ENCODE measurements at regions not wholly inside any gene's neighbourhood (a gene's known extent, or its start where the extent isn't known, plus 50 kb on each side); places are given as distances from the start of the nearest gene placed in this dataset.
"Not testable (repeated sequence)": the region's sequence is repeated elsewhere in the genome, so short reads cannot be mapped to it uniquely, and the experiment has no call there.

DNA sequence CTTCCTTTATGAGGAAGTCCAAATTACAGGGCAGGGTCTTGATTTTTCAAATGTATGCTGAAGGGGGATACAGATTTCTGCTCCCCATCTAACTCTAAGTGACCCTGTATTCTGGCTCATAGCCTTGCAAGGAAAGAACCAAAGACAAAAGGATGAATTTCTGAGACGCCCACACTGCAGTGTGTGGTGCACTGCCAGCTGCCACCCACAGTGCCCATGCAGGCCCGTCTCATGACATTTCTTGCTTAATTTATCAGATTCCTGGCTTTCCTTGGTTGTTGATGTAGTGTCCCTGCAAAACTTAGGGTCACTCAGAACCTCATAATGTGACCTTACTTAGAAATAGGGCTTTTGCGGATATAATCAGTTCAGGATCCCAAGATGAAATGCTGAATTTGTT lies 68.0 kb downstream of the CBLN4 start:
- DNase-seq (ENCODE audit: low read depth in 4 of 4, low spot score in 2 of 4), result no peak

DNA sequence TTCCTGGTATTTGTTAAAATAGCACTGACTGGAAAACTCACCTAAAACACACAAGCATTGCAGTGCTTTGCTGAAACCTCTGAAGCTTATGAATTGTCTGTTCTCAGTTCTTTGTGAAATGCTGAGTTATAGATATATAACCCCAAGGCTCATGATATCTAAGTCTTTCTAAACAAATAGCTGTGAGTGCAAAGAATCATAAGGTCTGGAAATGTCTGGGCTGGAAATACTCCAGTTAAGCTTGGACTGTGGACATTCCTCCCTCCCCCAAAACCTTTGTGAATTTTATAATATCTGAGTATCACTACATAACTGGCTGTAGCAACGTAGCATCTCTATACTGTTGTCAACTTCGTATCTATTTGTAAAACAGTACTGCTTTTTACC lies 69.1 kb downstream of the CBLN4 start:
- DNase-seq (ENCODE audit: low read depth in 4 of 4, low spot score in 2 of 4), result no peak

DNA sequence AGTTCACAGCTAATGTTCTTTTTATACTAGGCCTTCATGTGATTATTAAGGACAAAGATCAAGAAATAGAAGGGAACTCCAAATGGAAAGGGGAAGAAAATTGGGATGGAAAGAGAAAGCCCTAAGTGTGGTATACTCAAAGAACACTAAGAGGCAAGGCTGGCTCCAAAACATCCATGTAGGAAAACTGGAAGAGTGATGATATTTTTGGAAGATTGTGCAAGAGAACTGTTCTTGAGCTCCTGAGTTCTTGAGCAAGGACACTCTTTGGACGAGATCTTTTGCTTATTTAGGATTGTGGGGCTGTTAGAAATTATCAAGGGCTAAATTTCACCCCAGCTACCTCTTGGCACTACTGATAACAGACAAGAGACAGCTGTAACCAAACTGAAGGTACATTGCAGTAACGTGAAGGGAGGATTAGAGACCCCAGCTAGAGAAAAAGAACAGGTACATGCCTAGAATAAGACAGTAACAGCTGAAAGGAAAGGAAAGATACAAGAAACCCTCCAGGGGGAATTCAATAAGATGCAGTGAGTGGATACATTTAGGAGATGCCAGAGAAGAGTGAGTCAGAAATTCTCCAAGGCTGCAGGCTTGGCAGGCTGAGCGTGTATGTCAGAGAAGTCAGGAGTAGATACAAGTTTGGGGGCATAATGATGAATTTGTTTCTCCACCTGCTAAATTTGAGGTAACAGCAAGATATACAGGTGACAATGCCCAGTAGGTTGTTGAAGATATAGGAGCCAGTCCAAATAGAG lies 69.7 kb downstream of the CBLN4 start:
- DNase-seq (ENCODE audit: low read depth in 4 of 4, low spot score in 2 of 4), result no peak

DNA sequence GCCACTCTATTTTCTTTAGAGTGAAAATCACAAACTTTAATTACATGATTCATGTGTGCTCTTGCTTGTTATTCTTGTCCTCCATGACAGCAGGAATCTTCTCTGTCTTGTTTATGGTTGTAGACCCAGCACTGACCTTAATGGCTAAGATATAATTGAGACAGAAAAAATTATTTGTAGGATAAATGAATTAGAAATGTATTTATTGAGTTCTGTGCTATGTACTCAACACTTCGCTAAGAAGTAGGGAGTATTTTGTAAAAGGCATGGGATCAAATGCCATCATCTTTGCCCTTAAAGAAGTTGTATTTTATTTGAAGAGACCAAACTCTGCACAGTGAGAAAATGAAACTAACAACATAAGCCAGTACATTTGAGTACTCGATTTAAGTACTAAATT lies 71.2 kb downstream of the CBLN4 start:
- peak in 2 of 4 donors; percentile 23 to 33 for DNase-seq (ENCODE audit: low read depth in 4 of 4, low spot score in 2 of 4)

DNA sequence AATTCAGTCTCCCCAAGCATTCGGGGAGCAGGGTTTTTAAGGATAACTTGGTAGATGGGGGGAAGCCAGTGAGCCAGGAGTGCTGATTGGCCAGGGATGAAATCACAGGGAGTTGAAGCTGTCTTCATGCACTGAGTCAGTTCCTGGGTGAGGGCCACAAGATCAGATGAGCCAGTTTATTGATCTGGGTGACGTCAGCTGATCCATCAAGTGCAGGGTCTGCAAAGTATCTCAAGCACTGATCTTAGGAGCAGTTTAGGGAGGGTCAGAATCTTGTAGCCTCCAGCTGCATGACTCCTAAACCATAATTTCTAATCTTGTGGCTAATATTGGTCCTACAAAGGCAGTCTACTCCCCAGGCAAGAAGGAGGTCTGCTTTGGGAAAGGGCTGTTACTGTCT lies 74.4 kb downstream of the CBLN4 start:
- DNase-seq (ENCODE audit: low read depth in 4 of 4, low spot score in 2 of 4), result not testable (repeated sequence)

DNA sequence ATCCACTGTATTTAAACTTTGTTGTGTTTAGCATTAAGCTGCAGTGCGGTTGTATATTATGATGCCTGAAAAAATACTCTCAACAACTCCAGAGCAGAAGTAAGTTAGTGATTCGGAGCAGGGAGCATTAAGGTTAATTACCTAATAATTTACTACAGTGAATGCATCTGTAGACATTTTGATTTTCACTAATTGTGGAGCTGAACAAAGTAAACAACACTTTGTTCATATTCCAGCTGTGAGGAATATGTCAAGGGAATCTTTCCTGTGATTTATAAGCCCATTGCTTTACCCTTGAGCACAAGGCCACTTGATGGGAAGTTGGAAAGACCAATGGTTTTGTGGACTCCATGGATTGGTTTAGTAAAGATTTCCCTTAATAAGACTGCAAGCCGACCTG lies 77.1 kb downstream of the CBLN4 start:
- peak in 3 of 4 donors; percentile 26 to 39 (median 29) for DNase-seq (ENCODE audit: low read depth in 4 of 4, low spot score in 2 of 4)

DNA sequence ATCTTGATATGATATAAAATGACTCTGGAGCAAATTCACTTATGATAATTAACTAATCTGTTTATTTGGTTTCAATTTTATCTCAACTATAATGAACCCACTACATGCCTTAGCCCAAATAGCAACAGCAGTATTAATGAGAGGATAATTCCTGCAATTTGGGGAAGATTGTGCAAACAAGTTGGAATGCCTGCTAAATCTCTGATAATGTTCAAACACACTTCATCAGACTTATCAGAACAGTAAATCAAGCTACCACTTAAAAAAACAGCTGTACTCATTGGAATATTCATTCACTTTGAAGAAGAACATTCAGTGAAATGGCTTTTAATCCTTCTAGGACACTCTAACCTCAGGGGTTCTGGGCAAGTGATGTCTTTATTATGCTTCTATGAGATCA lies 85.4 kb downstream of the CBLN4 start:
- no peak for DNase-seq (ENCODE audit: low read depth in 4 of 4, low spot score in 2 of 4)

DNA sequence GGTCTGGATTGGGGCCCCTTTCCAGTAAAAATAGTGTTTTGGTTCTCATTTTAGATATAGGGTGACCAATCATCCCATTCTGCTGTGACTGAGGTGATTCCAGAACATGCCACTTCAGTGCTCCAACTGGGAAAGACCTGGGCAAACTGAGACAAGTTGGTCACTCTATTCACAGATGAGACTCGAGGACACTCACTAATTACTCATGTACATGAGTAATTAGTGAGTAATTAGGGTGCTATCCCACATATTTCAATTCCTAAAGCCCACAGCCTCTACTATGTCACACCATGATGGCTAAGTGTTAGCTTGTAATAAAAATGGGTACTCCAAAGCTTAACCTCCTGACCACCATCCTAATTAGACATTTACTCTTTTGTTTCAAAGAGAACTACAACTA lies 86.0 kb downstream of the CBLN4 start:
- DNase-seq (ENCODE audit: low read depth in 4 of 4, low spot score in 2 of 4), result no peak

DNA sequence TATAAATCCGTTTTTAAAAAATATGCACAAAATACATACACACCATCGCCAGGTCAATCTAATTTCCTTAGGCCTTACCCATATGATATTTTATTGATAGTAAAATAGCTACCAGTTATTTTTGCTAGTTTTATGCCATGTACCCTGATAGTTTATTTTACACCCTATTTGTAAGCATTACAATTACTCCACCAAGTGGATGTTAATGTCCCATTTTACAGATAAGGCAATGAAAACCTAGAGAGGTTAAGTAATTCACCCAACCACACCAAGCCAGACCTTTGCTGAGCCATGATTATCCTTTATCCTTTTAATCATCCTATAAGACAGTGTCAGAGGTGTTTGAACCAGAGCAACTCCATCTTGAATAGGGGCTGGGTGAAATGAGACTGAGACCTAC lies 86.8 kb downstream of the CBLN4 start:
- no peak for DNase-seq (ENCODE audit: low read depth in 4 of 4, low spot score in 2 of 4)

DNA sequence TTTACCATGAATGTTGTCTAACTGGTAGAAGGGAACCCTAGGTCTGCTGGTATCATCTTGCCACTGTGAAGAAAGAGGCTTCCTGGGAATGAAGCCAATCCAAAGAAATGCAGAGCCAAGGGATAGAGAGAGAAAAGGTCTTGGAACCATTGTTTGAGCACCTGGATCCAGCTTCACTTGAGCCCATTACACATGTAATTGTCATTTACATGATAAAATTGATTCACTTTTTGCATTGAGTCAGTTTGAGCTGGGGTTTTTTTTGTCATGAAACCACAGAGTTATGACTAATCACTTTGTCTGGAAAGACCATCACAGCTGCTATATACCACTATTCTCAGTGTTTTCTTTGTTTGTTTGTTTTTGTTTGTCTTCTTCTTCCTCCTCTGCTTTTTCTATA lies 112.3 kb downstream of the CBLN4 start:
- no peak for DNase-seq (ENCODE audit: low read depth in 4 of 4, low spot score in 2 of 4)

DNA sequence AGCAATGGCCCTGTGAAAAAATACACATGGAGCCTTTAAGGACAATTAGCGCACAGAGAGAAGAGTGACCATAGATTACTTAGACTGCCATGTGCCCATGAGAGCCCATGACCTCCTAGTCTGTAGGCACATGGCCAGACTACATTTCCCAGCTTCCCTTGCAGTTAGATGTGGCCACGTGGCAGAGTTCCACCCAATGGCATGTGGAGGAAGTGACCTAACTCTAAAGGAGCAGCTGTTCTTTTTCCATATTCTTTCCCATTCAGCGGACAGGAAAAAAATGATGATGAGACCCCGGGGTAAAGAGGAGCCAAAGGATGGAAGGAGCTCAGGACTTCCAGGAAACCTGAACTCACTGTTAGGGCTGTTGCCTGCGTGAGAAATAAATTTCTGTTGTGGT lies 116.6 kb downstream of the CBLN4 start:
- DNase-seq (ENCODE audit: low read depth in 4 of 4, low spot score in 2 of 4), result no peak

DNA sequence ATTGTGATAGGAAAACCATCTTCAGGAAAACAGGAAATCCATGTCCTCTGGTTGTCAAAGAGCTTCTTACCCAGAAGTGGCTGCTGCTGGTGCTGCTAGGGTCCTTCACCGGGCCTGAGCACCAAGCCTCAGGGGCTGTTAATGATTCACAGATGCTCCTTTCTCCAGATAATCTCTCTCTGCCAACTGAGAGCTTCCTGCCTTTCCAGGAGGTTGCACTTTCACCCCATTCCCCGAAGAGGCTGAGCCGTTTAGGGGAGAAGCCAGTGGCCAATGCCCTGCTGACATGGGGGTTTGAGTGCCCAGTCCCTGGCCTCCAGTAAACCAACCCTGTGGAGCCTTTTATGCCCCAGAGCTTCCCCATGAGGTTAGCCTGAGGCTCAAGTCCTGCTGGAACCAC lies 122.4 kb downstream of the CBLN4 start:
- DNase-seq (ENCODE audit: low read depth in 4 of 4, low spot score in 2 of 4), result no peak

DNA sequence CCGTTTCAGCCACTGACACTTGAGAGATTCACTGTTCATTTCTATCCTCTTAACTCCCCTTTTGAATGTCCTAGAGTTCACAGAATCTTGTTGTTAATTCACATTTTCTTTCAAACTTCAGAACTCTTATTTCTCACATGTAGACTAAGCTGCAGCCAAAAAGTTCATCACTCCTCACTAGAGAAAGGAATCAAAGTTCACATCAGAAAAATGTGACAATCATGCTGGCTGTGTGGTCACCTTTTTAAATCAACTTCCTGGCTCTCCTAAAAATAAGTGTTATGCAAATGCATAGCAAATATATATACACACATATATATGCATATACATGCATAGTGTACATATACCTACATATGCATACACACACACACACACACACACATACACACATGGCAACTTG lies 123.0 kb downstream of the CBLN4 start:
- DNase-seq (ENCODE audit: low read depth in 4 of 4, low spot score in 2 of 4), result no peak

DNA sequence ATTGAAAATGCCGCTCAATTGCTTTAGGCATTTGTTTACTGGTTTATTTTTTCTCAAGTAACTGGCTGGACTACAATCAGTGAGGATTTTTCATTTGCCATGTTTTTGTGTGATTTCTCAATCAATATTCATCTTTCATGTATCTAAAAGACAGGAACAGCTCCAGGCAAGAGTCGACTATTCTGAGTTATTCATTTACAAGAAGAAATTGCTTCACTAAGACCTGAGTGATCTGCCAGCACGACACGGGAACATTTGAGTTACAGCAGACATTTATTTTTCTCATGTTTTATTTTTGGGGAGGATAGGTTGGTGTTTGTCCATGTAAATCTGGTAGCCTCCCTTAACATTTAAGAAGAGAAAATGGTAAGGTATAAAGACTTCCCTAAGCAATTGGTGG lies 124.1 kb downstream of the CBLN4 start:
- DNase-seq (ENCODE audit: low read depth in 4 of 4, low spot score in 2 of 4), result no peak

DNA sequence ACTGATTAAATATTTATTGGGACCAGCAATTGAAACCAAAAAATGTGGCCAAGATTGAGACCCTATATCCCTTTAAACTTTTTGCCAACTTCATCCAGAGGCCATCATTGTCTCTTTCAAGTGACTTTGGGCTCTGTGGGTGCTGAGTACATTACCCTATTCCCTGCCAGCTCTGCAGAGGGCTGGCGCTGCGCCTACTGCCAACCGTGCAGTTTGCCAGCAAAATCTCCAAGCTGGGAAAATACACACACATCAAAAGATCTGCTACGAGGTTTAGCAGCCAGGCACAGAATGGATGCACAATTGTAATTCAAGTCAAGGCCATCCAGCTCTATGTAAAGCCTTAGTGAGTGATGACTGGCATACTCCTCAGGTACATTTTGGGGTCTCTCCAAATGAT lies 125.0 kb downstream of the CBLN4 start:
- DNase-seq (ENCODE audit: low read depth in 4 of 4, low spot score in 2 of 4), result no peak

DNA sequence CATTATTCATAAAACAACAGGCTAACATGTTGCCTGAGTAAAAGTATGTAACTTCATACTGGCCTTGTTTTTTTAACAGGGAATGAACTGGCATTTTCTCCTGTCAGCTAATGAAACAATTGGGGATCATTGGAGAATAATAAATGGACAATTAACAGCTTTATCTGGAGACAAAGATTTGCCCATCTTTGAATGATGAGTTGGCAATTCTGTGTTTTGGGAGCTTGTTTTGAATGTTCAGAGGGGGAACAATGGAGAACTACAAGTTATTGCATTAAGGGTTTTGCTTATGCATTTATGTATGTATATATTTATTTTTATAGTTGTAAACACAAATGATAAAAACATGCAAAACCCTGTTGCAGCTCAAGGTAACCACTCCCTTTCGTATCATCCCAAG lies 150.3 kb downstream of the CBLN4 start:
- no peak for DNase-seq (ENCODE audit: low read depth in 4 of 4, low spot score in 2 of 4)

DNA sequence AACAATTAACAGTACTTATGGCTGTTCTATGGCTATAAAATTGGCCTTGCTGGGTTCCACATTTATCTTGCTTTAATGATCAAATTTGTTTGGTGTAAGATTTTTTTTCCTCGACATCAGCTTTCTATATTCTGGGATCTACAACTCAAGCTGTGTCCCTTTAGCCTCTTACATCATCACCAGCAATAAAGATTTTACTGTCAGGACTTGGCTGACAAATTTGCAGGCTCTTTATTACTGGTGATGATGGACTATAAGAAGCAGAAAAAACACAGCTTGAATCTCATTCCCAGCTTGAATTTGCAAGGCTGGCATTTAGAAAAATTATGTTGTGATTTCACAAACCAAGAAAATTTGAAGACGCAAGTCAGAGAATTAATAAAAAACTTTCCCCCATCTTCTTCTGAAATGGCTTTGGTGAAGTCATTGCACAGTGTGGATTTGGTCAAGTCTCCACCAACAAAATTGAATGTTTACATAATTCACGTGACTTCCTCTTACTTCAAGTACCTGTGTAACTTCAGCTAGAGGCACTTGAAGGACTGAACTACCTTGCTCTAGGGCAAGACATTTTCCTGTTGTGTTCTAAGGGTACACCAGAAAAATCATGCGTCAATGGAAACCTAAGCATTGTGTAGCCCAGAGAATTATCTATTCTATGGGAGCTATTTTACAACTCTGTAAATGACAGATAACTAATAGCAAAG lies 175.0 kb downstream of the CBLN4 start:
- no peak for DNase-seq (ENCODE audit: low read depth in 4 of 4, low spot score in 2 of 4)

DNA sequence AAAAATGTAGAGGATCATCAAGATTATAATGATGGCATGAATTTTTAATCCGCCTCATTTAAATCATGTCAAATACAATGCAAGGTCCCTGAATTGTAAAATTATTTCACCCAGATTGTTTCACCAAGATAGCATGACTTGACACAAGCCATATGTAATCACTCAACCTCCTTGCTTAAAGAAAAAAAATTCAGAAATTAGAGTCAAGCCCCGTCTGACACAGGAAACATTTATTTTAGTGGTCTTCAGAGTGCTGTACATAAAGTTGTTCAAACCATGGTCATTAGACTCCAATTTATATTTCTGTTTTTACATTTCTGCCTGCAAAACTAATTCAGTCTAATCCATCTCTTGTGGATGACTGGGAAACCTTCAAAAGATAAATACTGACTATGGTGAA lies 200.2 kb downstream of the CBLN4 start:
- DNase-seq (ENCODE audit: low read depth in 4 of 4, low spot score in 2 of 4), result no peak

DNA sequence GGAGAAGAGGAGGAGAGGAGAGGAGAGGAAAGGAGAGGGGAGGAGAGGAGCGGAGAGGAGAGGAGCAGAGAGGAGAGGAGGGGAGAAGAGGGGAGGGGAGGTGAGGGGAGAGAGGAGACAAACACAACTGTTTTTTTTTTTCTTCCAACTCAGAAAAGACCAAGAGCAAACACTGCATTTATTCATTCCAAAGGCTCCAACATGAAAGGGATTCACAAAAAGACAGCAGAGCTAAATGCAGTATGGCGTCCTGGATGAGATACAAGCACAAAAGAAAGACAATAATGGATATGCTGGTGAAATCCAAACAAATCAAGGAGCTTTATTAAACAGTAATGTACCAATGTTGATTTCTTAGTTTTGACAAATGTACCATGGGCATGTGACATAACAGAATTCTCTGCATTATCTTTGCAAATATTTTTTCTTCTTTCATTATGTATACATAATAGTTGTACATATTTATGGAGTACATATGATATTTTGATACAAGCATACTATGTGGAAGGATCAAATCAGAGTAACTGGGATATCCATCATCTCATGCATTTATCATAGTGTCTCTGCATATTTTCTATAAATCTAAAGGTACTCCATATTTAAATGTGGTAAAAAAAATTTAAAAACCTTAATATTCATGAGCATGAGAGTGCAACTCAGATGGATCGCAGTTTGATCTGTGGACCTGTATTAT lies 204.6 kb downstream of the CBLN4 start:
- DNase-seq (ENCODE audit: low read depth in 4 of 4, low spot score in 2 of 4), result no peak

DNA sequence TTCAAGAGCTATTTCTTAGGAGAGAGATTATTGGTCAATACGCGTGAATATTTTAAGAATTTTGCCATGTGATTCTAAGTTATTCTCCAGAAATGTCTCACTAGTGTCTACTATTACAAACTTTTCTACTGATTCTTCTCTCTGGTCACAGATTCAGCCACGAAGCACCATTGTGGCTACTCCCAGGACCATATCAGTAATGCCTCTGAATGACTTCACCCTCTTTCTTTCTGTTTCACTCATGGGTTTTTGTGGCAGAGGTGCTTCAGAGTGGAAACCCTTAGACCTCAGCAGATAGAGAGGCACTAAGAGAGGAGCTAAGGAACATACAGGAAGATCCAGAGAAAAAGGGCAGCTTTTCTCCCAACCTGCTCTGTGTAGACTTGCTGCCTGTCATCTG lies 211.3 kb downstream of the CBLN4 start:
- DNase-seq (ENCODE audit: low read depth in 4 of 4, low spot score in 2 of 4), result no peak

DNA sequence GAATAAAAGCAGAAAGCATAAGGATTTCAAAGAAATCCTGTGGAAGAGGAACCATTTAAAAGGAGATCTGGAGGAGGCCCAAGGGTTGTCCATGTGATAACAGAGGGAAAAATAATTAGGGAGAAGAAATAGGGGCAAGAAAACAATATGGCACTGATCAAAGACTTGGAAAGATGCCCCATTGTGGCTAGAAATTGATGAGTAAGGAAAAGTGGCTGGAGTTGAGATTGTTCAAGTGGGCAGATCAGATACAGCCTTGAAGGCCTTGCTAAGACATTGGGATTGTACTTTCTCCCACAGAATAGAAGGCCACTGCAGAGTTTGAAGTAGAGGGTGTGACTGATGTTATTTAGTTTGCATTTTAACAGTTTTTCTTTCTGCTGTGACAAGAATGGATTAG lies 213.3 kb downstream of the CBLN4 start:
- DNase-seq (ENCODE audit: low read depth in 4 of 4, low spot score in 2 of 4), result no peak

DNA sequence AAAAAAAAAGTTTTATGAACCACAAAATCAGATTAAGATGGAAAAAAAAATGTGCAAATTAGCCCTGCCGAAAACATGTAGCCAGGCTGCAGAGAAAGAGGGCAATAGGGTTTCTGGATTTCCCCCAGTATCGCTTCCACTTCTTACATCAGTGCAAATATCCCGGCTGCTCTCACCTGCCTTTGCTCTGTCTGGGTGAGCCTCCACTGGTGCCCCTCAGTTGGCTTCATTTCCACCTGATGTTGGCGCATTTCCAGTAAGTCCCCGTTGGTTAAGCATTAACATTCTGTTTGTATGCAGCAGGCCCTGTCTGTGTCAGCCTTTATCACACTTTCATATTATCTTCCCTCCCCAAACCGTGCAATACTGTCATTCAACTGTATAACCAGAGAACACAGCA lies 215.1 kb downstream of the CBLN4 start:
- no peak for DNase-seq (ENCODE audit: low read depth in 4 of 4, low spot score in 2 of 4)
